ENCODE measurements at regions not wholly inside any gene's neighbourhood (a gene's known extent, or its start where the extent isn't known, plus 50 kb on each side); places are given as distances from the start of the nearest gene placed in this dataset.
"Not testable (repeated sequence)": the region's sequence is repeated elsewhere in the genome, so short reads cannot be mapped to it uniquely, and the experiment has no call there.

DNA sequence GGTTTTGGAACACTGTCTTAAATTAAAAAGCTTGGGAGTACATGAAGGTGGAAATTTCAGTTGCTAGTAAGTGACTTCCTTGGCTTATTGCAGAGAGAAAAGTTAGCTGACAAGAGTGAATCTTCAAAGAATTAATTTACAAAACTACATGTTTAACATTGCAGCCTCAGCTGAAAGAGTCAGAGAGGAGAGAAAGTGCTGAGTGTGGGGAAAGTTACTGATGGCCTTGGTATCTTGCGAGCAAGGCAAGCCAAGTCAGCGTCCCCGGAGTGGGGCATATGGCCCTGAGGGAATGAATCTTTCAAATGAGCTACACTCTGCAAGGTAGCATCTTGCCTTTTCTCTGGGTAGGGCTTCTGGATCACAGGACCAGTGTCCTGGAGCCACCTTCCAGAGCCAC is 131.3 kb downstream of the LPIN1 start:
- no peak for DNase-seq (ENCODE audit: low read depth)

GRCh38 chr2:11885253-11885652 is 138.8 kb downstream of the LPIN1 start:
- DNase-seq (ENCODE audit: low read depth) = not testable (repeated sequence)

DNA sequence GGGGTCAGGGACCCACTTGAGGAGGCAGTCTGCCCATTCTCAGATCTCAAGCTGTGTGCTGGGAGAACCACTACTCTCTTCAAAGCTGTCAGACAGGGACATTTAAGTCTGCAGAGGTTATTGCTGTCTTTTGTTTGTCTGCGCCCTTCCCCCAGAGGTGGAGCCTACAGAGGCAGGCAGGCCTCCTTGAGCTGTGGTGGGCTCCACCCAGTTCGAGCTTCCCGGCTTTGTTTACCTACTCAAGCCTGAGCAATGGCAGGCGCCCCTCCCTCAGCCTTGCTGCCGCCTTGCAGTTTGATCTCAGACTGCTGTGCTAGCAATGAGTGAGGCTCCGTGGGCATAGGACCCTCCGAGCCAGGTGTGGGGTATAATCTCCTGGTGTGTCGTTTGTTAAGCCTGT is 140.5 kb downstream of the LPIN1 start:
- not testable (repeated sequence) for DNase-seq (ENCODE audit: low read depth)

- DNase-seq (ENCODE audit: low read depth) = no peak
These were observed 142.8 kb downstream of the LPIN1 start for GRCh38 chr2:11889101-11889850.

DNA sequence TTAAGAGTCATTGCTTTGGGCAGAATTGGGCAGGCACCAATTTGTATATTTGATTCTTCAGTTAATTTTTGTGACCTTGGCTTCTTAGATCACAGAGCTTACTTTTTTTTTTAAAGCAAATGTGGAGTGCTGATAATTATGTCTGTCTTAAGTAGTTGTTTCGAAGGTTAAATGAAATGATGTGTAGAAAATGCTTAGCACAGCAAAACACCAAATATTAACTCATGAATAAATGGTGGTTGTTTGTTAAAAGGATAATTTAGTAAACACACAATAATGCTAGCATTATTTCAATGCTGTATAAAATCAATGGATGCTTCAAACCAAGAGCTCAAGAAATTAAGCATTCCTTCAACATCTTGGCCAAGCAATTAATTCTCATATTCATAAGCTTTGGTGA is 143.4 kb downstream of the LPIN1 start:
- DNase-seq (ENCODE audit: low read depth) = no peak

GRCh38 chr2:11891028-11891427 is 144.6 kb downstream of the LPIN1 start:
- no peak for DNase-seq (ENCODE audit: low read depth)

DNA sequence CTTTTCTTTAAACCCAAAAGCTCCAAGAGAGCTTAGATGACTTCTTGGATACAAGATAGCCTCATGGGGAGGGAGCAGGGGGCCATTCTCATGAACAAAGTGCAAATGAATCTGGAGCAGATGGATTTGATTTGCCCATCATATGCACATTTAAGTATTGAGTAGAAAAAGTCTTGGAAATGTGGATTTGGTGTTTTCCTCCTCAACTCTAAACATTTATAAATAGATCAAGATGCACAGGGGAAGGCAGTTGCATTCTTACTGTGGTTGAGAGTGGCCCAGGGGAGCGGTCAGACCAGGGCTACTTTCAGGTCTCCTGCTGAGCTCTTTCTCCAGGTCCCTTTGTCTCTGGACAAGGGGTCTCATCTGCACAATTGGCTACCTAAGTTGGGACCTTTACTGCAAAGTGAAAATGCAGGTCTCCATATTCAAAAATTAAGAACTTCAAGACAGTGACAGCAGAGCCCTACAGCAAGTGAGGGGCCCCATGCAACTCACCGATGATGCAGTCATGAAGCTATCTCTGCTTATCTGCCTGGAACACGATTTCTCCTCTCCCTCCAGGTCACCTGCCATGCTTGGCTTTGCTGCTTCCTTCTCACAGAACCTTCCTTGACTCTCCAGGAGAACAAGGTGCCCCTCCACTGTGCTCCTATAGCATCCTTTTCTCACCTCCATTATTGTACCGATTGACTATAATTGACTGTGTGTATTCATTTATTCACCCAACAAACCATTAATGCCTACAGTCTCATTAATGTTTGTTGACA is 145.4 kb downstream of the LPIN1 start:
- no peak for DNase-seq (ENCODE audit: low read depth)

GRCh38 chr2:11896386-11896785 is 150.0 kb downstream of the LPIN1 start:
- no peak for DNase-seq (ENCODE audit: low read depth)

DNA sequence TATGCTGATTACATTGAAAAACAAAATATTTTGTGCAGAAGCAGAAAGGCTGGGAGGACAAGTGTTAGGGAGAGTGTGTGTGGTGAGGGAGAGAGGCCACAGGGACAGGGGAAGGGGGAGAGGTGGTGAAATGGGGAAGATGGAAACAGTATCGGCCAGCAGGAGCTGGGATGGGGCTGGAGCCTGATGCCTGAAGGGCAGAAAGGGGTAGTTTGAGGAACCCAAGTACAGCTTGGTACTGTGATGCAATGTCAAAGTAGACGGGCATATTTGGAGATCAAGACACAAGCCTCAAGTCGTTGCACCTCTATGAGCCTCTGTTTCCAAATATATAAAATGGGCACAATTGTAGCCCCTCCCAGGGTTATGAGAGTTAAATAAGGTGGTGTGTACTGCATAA is 152.1 kb downstream of the LPIN1 start:
- no peak for DNase-seq (ENCODE audit: low read depth)

- DNase-seq (ENCODE audit: low read depth) = peak; percentile 58
These were observed 152.9 kb downstream of the LPIN1 start for GRCh38 chr2:11899264-11899818.

DNA sequence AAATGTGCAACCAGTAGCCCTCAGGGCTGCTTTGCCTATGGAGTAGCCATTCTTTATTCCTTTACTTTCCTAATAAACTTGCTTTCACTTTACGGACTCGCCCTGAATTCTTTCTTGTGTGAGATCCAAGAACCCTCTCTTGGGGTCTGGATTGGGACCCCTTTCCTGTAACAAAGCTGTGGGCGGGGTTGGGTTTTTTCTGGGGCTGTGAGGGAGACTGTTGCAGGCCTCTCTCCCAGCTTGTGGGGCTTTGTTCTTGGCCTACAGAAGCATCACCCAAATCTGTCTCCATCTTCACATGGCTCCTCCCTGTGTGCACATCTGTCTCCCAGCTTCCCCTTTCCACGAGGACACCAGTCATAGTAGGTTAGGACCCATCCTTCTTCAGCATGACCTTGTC is 154.5 kb downstream of the LPIN1 start:
- DNase-seq (ENCODE audit: low read depth) = not testable (repeated sequence)

GRCh38 chr2:11901351-11902069 is 155.1 kb downstream of the LPIN1 start:
- DNase-seq (ENCODE audit: low read depth) = no peak

GRCh38 chr2:11903085-11903606 is 156.7 kb downstream of the LPIN1 start:
- DNase-seq (ENCODE audit: low read depth) = no peak

DNA sequence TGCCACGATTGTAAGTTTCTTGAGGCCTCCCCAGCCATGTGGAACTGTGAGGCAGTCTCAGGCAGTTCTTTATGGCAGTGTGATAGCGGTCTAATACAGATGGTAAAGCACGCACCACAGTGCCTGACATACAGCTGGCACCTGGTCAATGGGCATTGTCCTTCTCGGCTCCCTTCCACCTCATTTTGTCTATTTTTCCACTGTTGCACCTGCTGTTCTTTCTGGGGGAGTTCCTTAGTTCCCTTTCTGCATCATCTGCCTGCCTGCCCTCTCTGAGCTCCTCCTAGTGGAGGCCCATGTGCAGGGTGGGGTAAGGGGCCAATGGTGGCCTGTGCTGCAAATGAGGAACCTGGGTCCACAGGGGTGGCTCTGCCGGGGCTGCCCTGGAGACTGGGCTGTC is 157.6 kb downstream of the LPIN1 start:
- DNase-seq (ENCODE audit: low read depth) = no peak

DNA sequence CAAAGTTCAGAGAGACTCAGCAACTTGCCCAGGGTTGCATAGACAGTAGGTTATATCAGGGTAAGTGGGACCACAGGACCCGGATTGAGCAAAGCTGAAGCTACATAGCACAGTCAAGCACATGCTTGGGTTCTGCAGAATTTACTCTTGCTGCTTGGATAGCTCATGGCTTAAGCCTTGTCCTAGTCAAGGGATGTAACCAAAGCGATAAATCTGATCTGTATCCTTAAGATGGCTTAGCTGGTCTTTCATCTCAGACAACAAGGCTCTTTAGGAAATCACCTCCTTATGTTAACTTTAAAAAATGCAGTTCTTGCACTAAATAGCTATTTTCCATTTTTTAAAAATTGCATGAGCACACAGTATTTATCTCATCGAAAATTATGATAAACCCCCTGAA is 158.5 kb downstream of the LPIN1 start:
- DNase-seq (ENCODE audit: low read depth) = no peak

GRCh38 chr2:11907190-11907589 is 160.8 kb downstream of the LPIN1 start:
- no peak for DNase-seq (ENCODE audit: low read depth)

DNA sequence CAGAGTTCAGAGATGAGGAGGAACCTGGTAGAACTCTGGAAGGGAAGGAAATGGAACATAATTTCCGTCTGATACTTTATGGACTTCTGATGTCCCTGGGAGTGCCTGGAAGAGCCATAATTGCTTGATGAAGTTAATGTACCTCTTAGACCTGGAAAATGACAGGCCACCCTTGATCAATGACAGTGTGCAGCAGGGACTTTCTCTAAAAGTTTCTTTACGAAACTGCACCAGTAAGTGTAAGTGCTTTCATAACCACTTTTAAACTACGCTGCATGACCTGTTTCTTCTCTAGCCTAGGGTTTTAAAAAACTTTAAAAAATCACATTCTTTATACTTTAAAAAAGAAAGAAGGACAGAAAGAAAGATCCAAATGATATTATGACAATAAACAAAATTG is 164.5 kb downstream of the LPIN1 start:
- DNase-seq (ENCODE audit: low read depth) = no peak

- DNase-seq (ENCODE audit: low read depth) = no peak
These were observed 166.5 kb downstream of the LPIN1 start for GRCh38 chr2:11912980-11913379.

GRCh38 chr2:11914455-11914854 is 168.0 kb downstream of the LPIN1 start:
- DNase-seq (ENCODE audit: low read depth) = peak; percentile 25

DNA sequence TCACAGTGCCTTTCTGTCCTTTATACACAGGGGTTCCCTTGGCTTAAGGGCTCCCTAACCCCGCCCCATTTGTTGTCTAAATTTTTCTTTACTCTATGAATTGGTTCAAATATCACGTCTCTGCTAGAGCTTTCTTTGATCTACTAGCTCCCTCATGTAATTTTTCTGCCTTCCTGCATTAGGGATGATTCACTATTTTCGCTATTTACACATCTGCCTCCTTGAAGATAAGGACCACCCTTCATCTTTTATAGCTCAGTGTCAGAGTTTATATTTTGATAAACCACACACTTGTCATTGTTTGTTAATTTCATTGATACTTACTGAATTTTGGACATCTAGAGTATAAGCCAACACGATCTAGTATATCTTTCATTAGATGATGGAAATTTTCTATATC is 169.2 kb downstream of the LPIN1 start:
- no peak for DNase-seq (ENCODE audit: low read depth)

DNA sequence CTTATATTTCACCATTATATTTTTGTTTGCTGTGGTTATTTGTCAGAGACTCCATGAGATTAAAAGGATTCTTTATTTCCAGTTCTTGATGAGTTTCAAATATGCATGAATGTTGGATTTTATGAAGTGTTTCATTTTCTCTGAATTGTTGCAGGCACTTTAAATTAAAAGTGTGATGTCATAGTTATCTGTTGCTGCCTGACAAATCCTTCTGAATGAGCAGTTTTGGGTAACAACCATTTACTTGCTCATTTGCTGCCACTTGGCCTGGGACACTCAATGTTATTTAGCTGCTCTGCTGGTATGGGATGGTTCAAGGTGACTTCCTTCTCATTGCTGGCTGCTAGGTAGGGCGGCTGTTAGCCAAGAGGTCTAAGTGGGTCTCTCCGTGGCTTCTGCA is 173.5 kb downstream of the LPIN1 start:
- no peak for DNase-seq (ENCODE audit: low read depth)

GRCh38 chr2:11920993-11921583 is 174.7 kb downstream of the LPIN1 start:
- no peak for DNase-seq (ENCODE audit: low read depth)
